OCI-LY7 (cell line): ENCODE measurements at regions not wholly inside any gene's neighbourhood (a gene's known extent, or its start where the extent isn't known, plus 50 kb on each side); places are given as distances from the start of the nearest gene placed in this dataset.

Experiments
- CTCF ChIP-seq: fragments of 200-600 bp; sonication (generic); conservative IDR thresholded peaks from 2 replicates; pipeline ENCODE4 v1.5.1; 2014; ENCODE audit warnings: mild to moderate bottlenecking, antibody characterized with exemption, low read length, moderate library complexity, mixed read lengths
- EZH2phosphoT487 ChIP-seq: fragments of 200-600 bp; sonication (generic); IDR thresholded peaks from 2 replicates; pipeline ENCODE4 v1.6.1; 2018; ENCODE audit warnings: low read depth, borderline replicate concordance, mild to moderate bottlenecking, mixed run types, antibody characterized with exemption, low read length, moderate library complexity, mixed read lengths

- TF ChIP-seq CTCF (no peak), EZH2phosphoT487 (no peak)
Observed at GRCh38 chr5:2153350-2153749, 270.6 kb upstream of the IRX4 start.
